K562 (cell line): ENCODE measurements at regions not wholly inside any gene's neighbourhood (a gene's known extent, or its start where the extent isn't known, plus 50 kb on each side); places are given as distances from the start of the nearest gene placed in this dataset.

Source experiments
- ATAC-seq: fragments of 200-7000 bp; cut with Tn5 transposase; 3 replicates; pipeline ENCODE4 v1.9.1; 2020; ENCODE audit warnings: moderate library complexity
- BruUV-seq: library from RNA; stranded (reverse); fragments of 400-500 nt; replicated peaks from 2 replicates; lab custom pipeline; 2021; lab: Mats Ljungman, UMichigan
- CTCF ChIA-PET: fragments of 300-600 bp; formaldehyde crosslinking; extraction: SDS; loops from one replicate; lab custom pipeline; 2021; ENCODE audit warnings: low intra/inter-chr PET ratio; lab: Yijun Ruan, JAX
- POLR2A ChIA-PET: fragments of 300-600, 350-650 bp; sonication (Branson Sonifier 250); formaldehyde crosslinking; extraction: SDS; loops from one replicate; lab custom pipeline; 2021; ENCODE audit warnings: antibody characterized with exemption, inconsistent platforms; lab: Yijun Ruan, JAX
- DNase-seq, 4 experiments: peaks; one replicate each; pipeline versions ENCODE4 v3.0.0 to v3.0.0-alpha.2; 2011 to 2018; ENCODE audit warnings: low spot score in 3 of 4, mixed read lengths in 3 of 4; ENCODE audit errors: extremely low read depth in 1 of 4
- FAIRE-seq: peaks from 2 replicates; lab custom pipeline; 2011; peaks lifted over from hg19 to GRCh38; lab: Jason Lieb, UNC
- H2AFZ ChIP-seq: 2 replicates; pipeline ENCODE4 v1.6.0; 2011; ENCODE audit warnings: low read depth, low read length, control low read depth, inconsistent platforms
- H3K27ac ChIP-seq: fragments of 200-600 bp; 3 replicates; pipeline ENCODE4 v1.8.0; 2011; ENCODE audit warnings: low read depth, mild to moderate bottlenecking, control low read depth, inconsistent platforms, low read length, moderate library complexity, mixed read lengths; ENCODE audit errors: extremely low read depth
- H3K27me3 ChIP-seq, 2 experiments: fragments of 300-600 bp in 1 of 2; 2 replicates in 1 of 2; 3 replicates in 1 of 2; pipeline versions ENCODE4 v1.6.0 to v1.8.0; 2011; ENCODE audit warnings: inconsistent platforms in 2 of 2, low read length in 2 of 2, mild to moderate bottlenecking in 1 of 2, mixed read lengths in 1 of 2, moderate library complexity in 1 of 2; ENCODE audit not compliant: control insufficient read depth in 2 of 2, insufficient read depth in 2 of 2
- H3K36me3 ChIP-seq: fragments of 300-600 bp; 3 replicates; pipeline ENCODE4 v1.8.0; 2011; ENCODE audit warnings: mild to moderate bottlenecking, low read length, inconsistent platforms; ENCODE audit not compliant: control insufficient read depth, insufficient read depth
- H3K4me1 ChIP-seq, 2 experiments: fragments of 200-600 bp in 1 of 2; replicated peaks in 1 of 2; 2 replicates in 1 of 2; 3 replicates in 1 of 2; pipeline versions ENCODE4 v1.5.1 to v1.8.0; 2011; ENCODE audit warnings: inconsistent platforms in 2 of 2, low read length in 2 of 2, mild to moderate bottlenecking in 1 of 2, mixed read lengths in 1 of 2, moderate library complexity in 1 of 2; ENCODE audit not compliant: control insufficient read depth in 2 of 2, insufficient read depth in 2 of 2
- H3K4me2 ChIP-seq: 2 replicates; pipeline ENCODE4 v1.6.1; 2011; ENCODE audit warnings: low read length, control low read depth, inconsistent platforms, mixed read lengths; ENCODE audit not compliant: insufficient read depth
- H3K4me3 ChIP-seq: fragments of 200-600 bp; sonication (generic), shearing (Covaris generic); 2 replicates; pipeline ENCODE4 v1.5.1; 2016; ENCODE audit warnings: control low read depth, inconsistent platforms
- H3K79me2 ChIP-seq: fragments of 200-600 bp; 3 replicates; pipeline ENCODE4 v1.8.0; 2011; ENCODE audit warnings: low read length, inconsistent platforms; ENCODE audit not compliant: control insufficient read depth, insufficient read depth
- H3K9ac ChIP-seq, 2 experiments: 2 replicates each; pipeline versions ENCODE4 v1.6.0 to v1.6.1; 2011; ENCODE audit warnings: low read depth in 2 of 2, low read length in 2 of 2, control low read depth in 1 of 2, inconsistent platforms in 1 of 2, mild to moderate bottlenecking in 1 of 2, mixed read lengths in 1 of 2; ENCODE audit not compliant: insufficient read depth in 1 of 2
- H3K9me1 ChIP-seq: one replicate; pipeline ENCODE4 v1.6.0; 2011; ENCODE audit warnings: inconsistent platforms, mild to moderate bottlenecking, low read length, moderate library complexity; ENCODE audit not compliant: control insufficient read depth, insufficient read depth
- H3K9me3 ChIP-seq: replicated peaks from 2 replicates; pipeline ENCODE4 v1.5.1; 2011; ENCODE audit warnings: low read depth, low read length, inconsistent platforms; ENCODE audit not compliant: control insufficient read depth, insufficient read depth
- H4K20me1 ChIP-seq: replicated peaks from 2 replicates; pipeline ENCODE4 v1.6.1; 2011; ENCODE audit warnings: low read length, inconsistent platforms, mixed read lengths; ENCODE audit not compliant: control insufficient read depth, insufficient read depth
- BRF1 ChIP-seq: IDR thresholded peaks from 3 replicates; pipeline ENCODE4 v1.6.1; 2011; ENCODE audit warnings: borderline replicate concordance, mild to moderate bottlenecking; ENCODE audit not compliant: insufficient read length; ENCODE audit errors: extremely low read depth
- CBFB ChIP-seq: sonication (generic); formaldehyde crosslinking; IDR thresholded peaks from 2 replicates; pipeline ENCODE4 v1.4.0; 2020; ENCODE audit warnings: mild to moderate bottlenecking, missing genetic modification reagents
- E2F8 ChIP-seq: fragments of 450-650 bp; IDR thresholded peaks from 2 replicates; pipeline ENCODE4 v1.7.1; 2018; ENCODE audit warnings: mild to moderate bottlenecking, low read depth; ENCODE audit not compliant: partially characterized antibody
- E4F1 ChIP-seq: fragments of 250-450 bp; sonication (Bioruptor Pico); IDR thresholded peaks from 2 replicates; pipeline ENCODE4 v1.5.0; 2021; ENCODE audit warnings: mild to moderate bottlenecking, borderline replicate concordance
- ELF2 ChIP-seq: fragments of 250-450 bp; sonication (Bioruptor Pico); IDR thresholded peaks from 2 replicates; pipeline ENCODE4 v1.5.0; 2021; ENCODE audit warnings: mild to moderate bottlenecking
- EP300 ChIP-seq: IDR thresholded peaks from 2 replicates; pipeline ENCODE4 v1.6.1; 2012; ENCODE audit warnings: low read length, improper control_type of control experiment
- EZH2 ChIP-seq: IDR thresholded peaks from 2 replicates; pipeline ENCODE4 v1.6.1; 2012; ENCODE audit warnings: low read depth, mild to moderate bottlenecking, inconsistent platforms, low read length, borderline replicate concordance
- HDGF ChIP-seq: fragments of 450-650 bp; IDR thresholded peaks from 2 replicates; pipeline ENCODE4 v1.6.1; 2016
- MBD2 ChIP-seq: sonication (generic); IDR thresholded peaks from 2 replicates; pipeline ENCODE4 v1.6.1; 2016; ENCODE audit warnings: low read depth, borderline replicate concordance
- PHF21A ChIP-seq: fragments of 450-650 bp; IDR thresholded peaks from 2 replicates; pipeline ENCODE4 v1.6.1; 2017; ENCODE audit warnings: low read depth, borderline replicate concordance
- SMAD1 ChIP-seq: fragments of 150-350 bp; IDR thresholded peaks from 2 replicates; pipeline ENCODE4 v1.6.1; 2014; ENCODE audit warnings: low read length, low read depth; ENCODE audit not compliant: partially characterized antibody
- SNAPC5 ChIP-seq: fragments of 250-450 bp; sonication (Bioruptor Pico); IDR thresholded peaks from 2 replicates; pipeline ENCODE4 v1.8.0; 2021; ENCODE audit warnings: moderate library complexity, mild to moderate bottlenecking, inconsistent platforms
- TAF9B ChIP-seq: fragments of 450-650 bp; IDR thresholded peaks from 2 replicates; pipeline ENCODE4 v1.6.1; 2018; ENCODE audit warnings: mild to moderate bottlenecking; ENCODE audit not compliant: partially characterized antibody
- ZBTB9 ChIP-seq: fragments of 450-650 bp; formaldehyde crosslinking; IDR thresholded peaks from 2 replicates; pipeline ENCODE4 v1.4.0; 2020; ENCODE audit warnings: mild to moderate bottlenecking, moderate library complexity
- ZNF140 ChIP-seq: fragments of 250-450 bp; sonication (Bioruptor Pico); IDR thresholded peaks from 2 replicates; pipeline ENCODE4 v1.8.0; 2021; ENCODE audit warnings: moderate library complexity, mild to moderate bottlenecking, inconsistent platforms
- ZNF280B ChIP-seq: fragments of 250-450 bp; sonication (Bioruptor Pico); IDR thresholded peaks from 2 replicates; pipeline ENCODE4 v1.5.1; 2021; ENCODE audit warnings: mild to moderate bottlenecking
- WGBS: fragments of 100-300 bp; shearing (Covaris generic); methylation state at CpG from one replicate; pipeline ENCODE4 v1.1.6; 2016; ENCODE audit warnings: low coverage, mixed read lengths; ENCODE audit not compliant: insufficient coverage; ENCODE audit errors: missing lambda C conversion rate; 5-methylcytosine and 5-hydroxymethylcytosine counted together
- in situ Hi-C: fragments of 300-500 bp; cut with MboI; formaldehyde crosslinking; loops from 4 replicates; pipeline ENCODE4 v1.15.0; 2018; ENCODE audit warnings: inconsistent platforms, mixed read lengths
- intact Hi-C: fragments of 100-400 bp; cut with micrococcal nuclease; formaldehyde crosslinking; loops from 2 replicates; pipeline ENCODE4 v1.14.2; 2022

GRCh38 chr2:61604433-61604832, 66.3 kb upstream of the XPO1 start:
- Histone ChIP-seq H3K79me2 (no peaks in the 10 kb centered on the region), H3K36me3 (no peaks in the 10 kb centered on the region), H3K9me1 (no peaks in the 10 kb centered on the region), H3K4me3 (no peak overlapping the region), H3K27me3 (no peaks in the 10 kb centered on the region), H3K27ac (no peak overlapping the region), H2AFZ (no peak overlapping the region), H3K9ac (no peak overlapping the region), H3K4me2 (no peak overlapping the region), H4K20me1 (no peaks in the 10 kb centered on the region), H3K4me1 (no peaks in the 10 kb centered on the region), H3K9me3 (no peaks in the 10 kb centered on the region)
- in situ Hi-C loops (no loop called here), intact Hi-C loops (no loop called here)
- no peak for DNase-seq
- no peak for ATAC-seq
- FAIRE-seq: no peak
- POLR2A ChIA-PET: interaction anchor here (0.6 kb wide), 1 partner anchor 163 kb away, joined by 3 read pairs; no protein-coding TSS in a partner anchor
- 6% methylated on average over 1 of the region's 2 CpGs for WGBS
- no TSS peak for BruUV-seq
- CTCF ChIA-PET: no interaction called here
- no peak for TF ChIP-seq EP300
- no peak for TF ChIP-seq SMAD1
- TF ChIP-seq PHF21A: no peak
- TF ChIP-seq SNAPC5 (CRISPR knock-in tag): no peak
- TF ChIP-seq CBFB (CRISPR knock-in tag): no peak
- TF ChIP-seq EZH2: no peak
- no peak for TF ChIP-seq MBD2
- TF ChIP-seq E4F1 (CRISPR knock-in tag): no peak
- TF ChIP-seq ZBTB9: no peak
- TF ChIP-seq ZNF280B: no peak
- no peak for TF ChIP-seq HDGF
- TF ChIP-seq BRF1: no peak
- TF ChIP-seq E2F8: no peak
- TF ChIP-seq TAF9B: no peak
- TF ChIP-seq ZNF140 (CRISPR knock-in tag): no peak
- TF ChIP-seq ELF2 (CRISPR knock-in tag): no peak
